Stimulated activated naive CD8-positive, alpha-beta T cell treated with anti-CD3 and anti-CD28 coated beads, Interleukin-15, Interleukin-2, amounts not matched to agents 100 ng/mL and 50 ng/mL, for 24 hours (primary cell): ENCODE measurements at regions not wholly inside any gene's neighbourhood (a gene's known extent, or its start where the extent isn't known, plus 50 kb on each side); places are given as distances from the start of the nearest gene placed in this dataset.
"Not testable (repeated sequence)": the region's sequence is repeated elsewhere in the genome, so short reads cannot be mapped to it uniquely, and the experiment has no call there.

ENCODE experiments used
- H3K27ac Mint-ChIP-seq: one replicate; pipeline ENCODE4 v1.8.0; 2021; ENCODE audit warnings: mild to moderate bottlenecking, mixed read lengths
- H3K27me3 Mint-ChIP-seq: one replicate; pipeline ENCODE4 v1.8.0; 2021; ENCODE audit warnings: mixed read lengths
- H3K36me3 Mint-ChIP-seq: one replicate; pipeline ENCODE4 v1.8.0; 2021; ENCODE audit warnings: low read depth, mixed read lengths
- H3K4me1 Mint-ChIP-seq: one replicate; pipeline ENCODE4 v1.8.0; 2021; ENCODE audit warnings: low read depth, mixed read lengths
- H3K4me3 Mint-ChIP-seq: one replicate; pipeline ENCODE4 v1.8.0; 2021; ENCODE audit warnings: mild to moderate bottlenecking, mixed read lengths
- H3K9me3 Mint-ChIP-seq: one replicate; pipeline ENCODE4 v1.8.0; 2021; ENCODE audit warnings: mixed read lengths

DNA sequence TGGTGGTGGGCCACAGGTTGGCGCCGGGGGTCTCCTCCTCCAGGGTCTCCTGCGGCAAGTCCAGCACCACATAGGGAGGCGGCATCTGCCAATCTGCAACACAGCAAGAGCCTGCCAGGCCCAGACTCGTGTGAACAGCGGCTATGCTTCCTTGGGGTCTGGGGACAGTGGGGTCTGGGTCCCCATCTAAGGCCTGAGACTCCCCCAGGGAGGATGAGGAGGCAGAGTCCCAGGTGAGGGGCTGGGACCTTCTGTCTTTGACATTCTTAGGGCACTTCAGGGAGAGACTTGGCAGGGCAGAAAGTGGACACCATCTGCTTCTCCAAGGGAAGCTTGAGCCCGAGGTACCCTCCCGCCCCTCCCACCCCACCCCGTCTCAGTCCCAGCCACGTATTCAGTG, 178.1 kb downstream of the TMEM121 start:
- H3K4me1 Mint-ChIP-seq: peaks cover 26% of the 10 kb centered on the region
- H3K36me3 Mint-ChIP-seq, H3K9me3 Mint-ChIP-seq, H3K27me3 Mint-ChIP-seq, H3K4me3 Mint-ChIP-seq, H3K27ac Mint-ChIP-seq: not testable (repeated sequence)

DNA sequence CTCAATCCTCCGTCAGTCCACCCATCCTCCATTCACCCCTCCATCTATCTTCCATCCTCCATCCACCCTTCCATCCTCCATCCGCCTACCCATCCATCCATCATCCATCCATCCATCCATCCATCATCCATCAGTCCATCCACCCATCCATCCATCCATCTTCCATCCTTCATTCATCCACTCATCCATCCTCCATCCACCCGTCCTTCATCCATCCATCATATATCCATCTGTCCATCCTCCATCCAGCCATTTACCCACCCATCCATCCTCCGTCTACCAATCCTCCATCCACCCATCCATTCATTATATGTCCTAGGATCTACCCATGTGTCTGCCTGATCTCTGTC, 179.1 kb downstream of the TMEM121 start:
- not testable (repeated sequence) for H3K36me3 Mint-ChIP-seq, H3K27me3 Mint-ChIP-seq, H3K4me3 Mint-ChIP-seq, H3K9me3 Mint-ChIP-seq
- peak overlapping the region; percentile 4 for H3K27ac Mint-ChIP-seq
- H3K4me1 Mint-ChIP-seq: peaks cover 22% of the 10 kb centered on the region

- H3K4me3 Mint-ChIP-seq, H3K36me3 Mint-ChIP-seq: not testable (repeated sequence)
These were observed 179.7 kb downstream of the TMEM121 start for GRCh38 chr14:105705862-105706700.

DNA sequence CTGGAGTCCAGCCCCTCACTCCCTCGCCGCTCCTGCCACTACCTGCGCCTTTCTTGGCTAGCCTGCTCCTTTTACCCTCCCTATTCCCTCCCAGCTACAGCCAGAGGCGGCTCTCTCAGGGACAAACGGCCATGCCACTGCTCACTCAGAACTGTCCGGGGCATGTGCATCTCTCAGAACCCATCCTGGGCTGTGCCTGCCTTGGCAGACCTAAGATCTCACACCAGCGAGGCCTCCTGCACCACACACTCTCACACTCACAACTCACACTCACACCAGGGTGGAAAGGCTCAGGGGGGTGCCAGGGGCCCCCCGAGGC, 180.3 kb downstream of the TMEM121 start:
- peaks cover 11% of the 10 kb centered on the region for H3K4me1 Mint-ChIP-seq
- not testable (repeated sequence) for H3K36me3 Mint-ChIP-seq, H3K9me3 Mint-ChIP-seq, H3K4me3 Mint-ChIP-seq, H3K27me3 Mint-ChIP-seq, H3K27ac Mint-ChIP-seq

More at GRCh38 chr14:105705862-105706700, 179.7 kb downstream of the TMEM121 start:
- H3K9me3 Mint-ChIP-seq, H3K27ac Mint-ChIP-seq, H3K27me3 Mint-ChIP-seq: not testable (repeated sequence)
- H3K4me1 Mint-ChIP-seq: peaks cover 17% of the 10 kb centered on the region

GRCh38 chr14:105707099-105707498, 180.7 kb downstream of the TMEM121 start:
- not testable (repeated sequence) for H3K9me3 Mint-ChIP-seq, H3K27me3 Mint-ChIP-seq, H3K4me3 Mint-ChIP-seq, H3K36me3 Mint-ChIP-seq, H3K27ac Mint-ChIP-seq, H3K4me1 Mint-ChIP-seq

- H3K27ac Mint-ChIP-seq, H3K27me3 Mint-ChIP-seq, H3K36me3 Mint-ChIP-seq, H3K4me3 Mint-ChIP-seq, H3K4me1 Mint-ChIP-seq, H3K9me3 Mint-ChIP-seq: not testable (repeated sequence)
These were observed 181.4 kb downstream of the TMEM121 start for GRCh38 chr14:105707723-105708151.

- H3K27ac Mint-ChIP-seq, H3K4me1 Mint-ChIP-seq, H3K4me3 Mint-ChIP-seq, H3K27me3 Mint-ChIP-seq, H3K9me3 Mint-ChIP-seq, H3K36me3 Mint-ChIP-seq: not testable (repeated sequence)
These were observed 182.1 kb downstream of the TMEM121 start for GRCh38 chr14:105708251-105709134.

DNA sequence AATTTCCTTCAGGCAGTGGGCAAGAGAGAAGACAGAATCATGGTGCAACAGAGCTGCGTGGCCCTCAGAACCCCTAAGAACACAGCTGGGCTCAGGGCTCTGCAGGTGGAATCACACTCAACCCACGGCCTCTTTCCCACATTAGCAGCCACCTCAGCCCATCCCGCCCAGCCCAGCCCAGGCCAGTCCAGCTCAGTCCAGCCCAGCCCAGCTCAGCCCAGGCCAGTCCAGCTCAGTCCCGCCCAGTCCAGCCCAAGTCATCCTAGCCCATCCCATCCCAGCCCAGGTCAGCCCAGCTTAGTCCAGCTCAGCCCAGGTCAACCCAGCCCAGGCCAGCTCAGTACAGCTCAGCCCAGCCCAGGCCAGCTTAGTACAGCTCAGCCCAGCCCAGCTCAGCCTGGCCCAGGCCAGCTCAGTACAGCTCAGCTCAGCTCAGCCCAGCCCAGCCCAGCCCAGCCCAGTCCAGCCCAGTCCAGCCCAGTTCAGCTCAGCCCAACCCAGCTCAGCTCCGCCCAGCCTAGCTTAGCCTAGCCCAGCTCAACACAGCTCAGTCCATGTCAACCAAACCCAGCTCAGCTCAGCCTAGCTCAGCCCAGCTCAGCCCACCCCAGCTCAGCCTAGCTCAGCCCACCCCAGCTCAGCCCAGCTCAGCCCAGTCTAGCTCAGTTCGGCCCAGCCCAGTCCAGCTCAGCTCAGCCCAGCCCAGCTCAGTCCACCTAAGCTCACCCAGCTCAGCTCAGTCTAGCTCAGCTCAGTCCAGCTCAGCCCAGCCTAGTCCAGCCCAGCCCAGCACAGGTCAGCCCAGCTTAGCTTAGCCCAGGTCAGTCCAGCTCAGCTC, 183.1 kb downstream of the TMEM121 start:
- no peaks in the 10 kb centered on the region for H3K9me3 Mint-ChIP-seq
- no peak overlapping the region for H3K27ac Mint-ChIP-seq
- no peaks in the 10 kb centered on the region for H3K27me3 Mint-ChIP-seq
- H3K4me1 Mint-ChIP-seq: peaks cover 7% of the 10 kb centered on the region
- H3K36me3 Mint-ChIP-seq: no peaks in the 10 kb centered on the region
- H3K4me3 Mint-ChIP-seq: no peak overlapping the region

- H3K27me3 Mint-ChIP-seq: no peaks in the 10 kb centered on the region
- H3K36me3 Mint-ChIP-seq: no peaks in the 10 kb centered on the region
- no peak overlapping the region for H3K4me3 Mint-ChIP-seq
- H3K27ac Mint-ChIP-seq: no peak overlapping the region
- H3K4me1 Mint-ChIP-seq: peaks cover 3% of the 10 kb centered on the region
- no peaks in the 10 kb centered on the region for H3K9me3 Mint-ChIP-seq
These were observed 184.0 kb downstream of the TMEM121 start for GRCh38 chr14:105710119-105711043.

DNA sequence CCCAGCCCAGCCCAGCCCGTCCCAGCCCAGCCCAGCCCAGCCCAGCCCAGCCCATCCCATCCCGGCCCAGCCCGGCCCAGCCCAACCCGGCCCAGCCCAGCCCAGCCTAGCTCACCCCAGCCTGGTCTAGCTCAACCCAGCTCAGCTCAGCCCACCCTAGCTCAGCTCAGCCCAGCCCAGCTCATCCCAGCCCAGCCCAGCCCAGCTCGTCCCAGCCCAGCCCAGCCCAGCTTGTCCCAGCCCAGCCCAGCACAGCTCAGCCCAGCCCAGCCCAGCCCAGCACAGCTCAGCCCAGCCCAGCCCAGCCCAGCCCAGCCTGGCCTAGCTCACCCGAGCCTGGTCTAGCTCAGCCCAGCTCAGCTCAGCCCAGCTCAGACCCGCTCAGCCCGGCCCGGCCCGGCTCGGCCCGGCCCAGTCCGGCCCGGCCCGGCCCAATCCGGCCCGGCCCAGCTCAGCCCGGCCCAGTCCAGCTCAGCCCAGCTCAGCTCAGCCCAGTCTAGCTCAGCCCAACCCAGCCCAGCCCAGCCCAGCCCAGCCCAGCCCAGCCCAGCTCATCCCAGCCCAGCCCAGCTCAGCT, 184.7 kb downstream of the TMEM121 start:
- Mint-ChIP-seq H3K9me3 (no peaks in the 10 kb centered on the region), H3K27ac (no peak overlapping the region), H3K27me3 (no peaks in the 10 kb centered on the region), H3K4me1 (no peaks in the 10 kb centered on the region), H3K4me3 (no peak overlapping the region), H3K36me3 (no peaks in the 10 kb centered on the region)

GRCh38 chr14:105711841-105712460, 185.6 kb downstream of the TMEM121 start:
- Mint-ChIP-seq H3K27me3 (no peaks in the 10 kb centered on the region), H3K36me3 (no peaks in the 10 kb centered on the region), H3K27ac (no peak overlapping the region), H3K4me3 (no peak overlapping the region), H3K9me3 (no peaks in the 10 kb centered on the region), H3K4me1 (no peaks in the 10 kb centered on the region)

- H3K9me3 Mint-ChIP-seq, H3K4me1 Mint-ChIP-seq, H3K36me3 Mint-ChIP-seq, H3K4me3 Mint-ChIP-seq, H3K27me3 Mint-ChIP-seq, H3K27ac Mint-ChIP-seq: not testable (repeated sequence)
These were observed 186.3 kb downstream of the TMEM121 start for GRCh38 chr14:105712670-105713069.

- H3K27me3 Mint-ChIP-seq, H3K4me3 Mint-ChIP-seq, H3K27ac Mint-ChIP-seq, H3K9me3 Mint-ChIP-seq, H3K36me3 Mint-ChIP-seq, H3K4me1 Mint-ChIP-seq: not testable (repeated sequence)
These were observed 186.8 kb downstream of the TMEM121 start for GRCh38 chr14:105713160-105713559.

DNA sequence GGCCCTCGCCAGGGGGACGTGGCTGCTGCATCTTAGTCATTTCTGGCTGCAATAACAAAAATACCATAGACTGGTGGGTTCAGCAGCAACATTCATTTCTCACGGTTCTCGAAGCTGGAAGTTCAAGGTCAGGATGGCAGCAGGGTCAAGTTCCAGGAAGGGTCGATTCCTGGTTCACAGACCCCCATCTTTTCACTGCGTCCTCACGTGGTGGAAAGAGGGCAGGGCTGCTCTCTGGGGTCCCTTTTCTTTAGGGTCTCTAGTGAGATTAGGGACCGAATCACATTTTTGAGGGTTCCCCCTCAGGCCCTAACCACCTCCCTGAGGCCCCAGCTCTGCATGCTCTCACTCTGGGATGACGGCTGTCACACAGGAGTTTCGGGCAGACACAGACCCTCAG, 187.5 kb downstream of the TMEM121 start:
- H3K27me3 Mint-ChIP-seq, H3K36me3 Mint-ChIP-seq, H3K4me3 Mint-ChIP-seq, H3K4me1 Mint-ChIP-seq, H3K27ac Mint-ChIP-seq, H3K9me3 Mint-ChIP-seq: not testable (repeated sequence)
